HG03066 (cell line): ENCODE measurements at regions not wholly inside any gene's neighbourhood (a gene's known extent, or its start where the extent isn't known, plus 50 kb on each side); places are given as distances from the start of the nearest gene placed in this dataset.

Experiments
- ATAC-seq: cut with Tn5 transposase; IDR thresholded peaks from one replicate; pipeline ENCODE4 v1.9.1; 2021; ENCODE audit warnings: low read depth; ENCODE audit not compliant: unreplicated experiment

GRCh38 chr18:65017372-65017760 is 733.4 kb upstream of the CDH7 start:
- no peak for ATAC-seq

- ATAC-seq: no peak
Measured at GRCh38 chr18:65016631-65017371, 734.0 kb upstream of the CDH7 start.

- no peak for ATAC-seq
Measured at GRCh38 chr18:64994370-64994769, 756.4 kb upstream of the CDH7 start.

- ATAC-seq: no peak
Measured at GRCh38 chr18:64993695-64994094, 757.1 kb upstream of the CDH7 start.

DNA sequence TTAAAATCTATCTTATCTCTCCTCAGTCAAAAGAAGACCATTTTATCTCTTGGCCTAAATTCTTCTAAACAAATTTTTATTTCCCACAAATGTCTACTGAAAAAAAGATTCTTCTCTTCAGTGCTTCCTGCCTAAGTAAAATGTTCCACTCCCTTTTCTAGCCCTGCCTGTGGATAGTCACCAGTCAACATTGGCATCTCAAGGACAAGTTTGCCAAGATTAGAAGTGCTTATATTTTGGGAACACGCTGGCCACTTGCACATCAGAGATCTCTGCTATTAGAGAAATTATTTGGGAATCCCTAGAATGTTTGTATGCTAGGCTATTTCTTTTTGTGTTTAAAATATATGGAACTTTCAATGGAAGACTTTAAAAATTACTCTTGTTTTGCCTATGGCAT is 758.2 kb upstream of the CDH7 start:
- no peak for ATAC-seq

GRCh38 chr18:64991102-64991501 is 759.7 kb upstream of the CDH7 start:
- no peak for ATAC-seq

DNA sequence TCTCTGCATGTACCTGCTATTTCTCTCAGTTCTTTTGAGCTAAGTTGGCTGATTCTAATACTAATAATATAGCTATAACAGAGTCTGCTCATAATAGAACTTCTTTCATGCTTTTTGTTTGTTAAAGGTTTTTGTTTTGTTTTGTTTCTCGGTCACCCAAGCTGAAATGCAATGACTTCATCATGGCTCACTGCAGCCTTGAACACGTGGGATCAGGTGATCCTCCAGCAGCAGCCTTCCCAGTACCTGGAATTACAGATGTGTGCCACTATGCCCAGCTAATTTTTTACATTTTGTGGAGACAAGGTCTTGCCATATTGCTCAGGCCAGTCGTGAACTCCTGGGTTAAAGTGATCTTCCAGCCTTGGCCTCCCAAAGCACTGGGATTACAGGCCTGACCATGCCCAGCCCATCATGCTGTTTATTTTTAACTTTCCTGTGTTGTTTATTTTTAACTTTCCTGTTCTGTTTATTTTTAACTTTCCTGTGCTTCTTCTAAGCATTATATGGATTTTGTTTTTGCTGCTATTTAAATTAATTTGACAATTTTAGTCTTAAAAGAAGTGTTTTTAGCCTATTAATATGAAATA is 763.8 kb upstream of the CDH7 start:
- ATAC-seq: no peak

DNA sequence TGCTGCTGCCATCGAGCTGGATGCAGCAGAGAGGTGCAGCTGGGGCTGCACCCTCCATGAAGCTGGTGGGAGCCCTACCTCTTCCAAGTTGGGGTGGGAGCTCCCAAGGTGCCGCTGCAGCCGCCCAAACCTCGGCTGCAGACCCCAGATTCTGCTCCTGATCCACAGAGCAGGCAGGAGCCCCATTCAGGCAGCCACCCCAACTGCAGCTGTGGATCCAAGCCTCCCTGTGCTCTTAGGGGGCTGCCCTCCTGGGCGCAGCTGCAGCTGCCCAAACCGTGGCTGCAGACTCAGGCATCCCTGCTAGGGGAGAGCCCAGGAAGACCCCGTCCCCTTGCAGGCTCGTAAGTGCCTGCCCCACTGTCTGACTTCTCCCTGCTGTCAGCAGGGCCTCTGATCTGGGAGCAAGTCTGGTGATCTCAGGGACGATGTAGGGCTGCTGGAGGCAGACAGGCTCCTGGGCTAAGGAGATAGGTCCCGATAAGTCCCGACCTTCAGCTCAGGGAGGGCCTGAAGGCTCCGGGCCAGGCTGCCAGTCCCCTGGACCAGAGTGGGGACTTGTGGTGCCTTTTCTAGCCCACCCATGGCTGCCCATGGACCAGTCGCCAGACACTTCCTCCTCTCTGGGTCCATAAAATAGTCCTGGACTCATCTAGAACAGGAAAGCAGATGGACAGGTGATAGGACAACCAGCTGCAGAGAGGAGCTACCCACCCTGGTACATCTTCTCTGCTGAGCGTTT is 767.1 kb upstream of the CDH7 start:
- ATAC-seq: no peak

DNA sequence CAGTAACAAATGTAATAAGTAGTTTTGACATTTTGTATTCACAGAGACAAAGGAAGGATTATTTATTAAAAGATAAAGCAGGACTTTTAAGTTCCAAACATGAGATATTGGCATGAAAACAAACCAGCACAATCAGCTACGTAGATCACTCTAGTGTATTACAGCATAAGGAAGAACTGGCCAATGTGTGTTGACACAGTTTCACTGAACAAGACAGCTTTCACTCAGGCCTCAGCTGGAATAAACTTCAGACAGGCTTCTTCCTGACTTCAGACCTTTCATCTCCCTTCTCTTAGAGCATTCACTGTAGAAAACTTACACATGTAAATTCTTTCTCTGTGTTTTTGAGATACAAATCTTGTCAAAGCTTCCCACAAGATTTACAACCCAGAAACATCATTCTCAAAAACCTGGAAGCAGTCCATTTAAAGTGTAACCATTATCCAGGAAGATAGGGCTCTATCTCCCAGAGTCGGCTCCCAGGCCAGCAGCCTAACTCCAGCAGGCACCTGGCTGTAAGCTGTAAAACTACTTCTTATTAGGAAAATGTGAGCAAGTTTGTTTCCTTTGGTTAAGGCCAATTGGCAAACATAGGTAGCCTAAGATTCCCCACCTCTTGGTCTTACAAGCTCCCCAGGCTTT is 768.3 kb upstream of the CDH7 start:
- ATAC-seq: no peak

GRCh38 chr18:64981915-64982314 is 768.9 kb upstream of the CDH7 start:
- ATAC-seq: no peak

GRCh38 chr18:64979791-64980190 is 771.0 kb upstream of the CDH7 start:
- no peak for ATAC-seq

GRCh38 chr18:64974391-64975125 is 776.3 kb upstream of the CDH7 start:
- ATAC-seq: no peak

GRCh38 chr18:64972545-64972944 is 778.3 kb upstream of the CDH7 start:
- ATAC-seq: no peak

- no peak for ATAC-seq
Measured at GRCh38 chr18:64966667-64967066, 784.1 kb upstream of the CDH7 start.

DNA sequence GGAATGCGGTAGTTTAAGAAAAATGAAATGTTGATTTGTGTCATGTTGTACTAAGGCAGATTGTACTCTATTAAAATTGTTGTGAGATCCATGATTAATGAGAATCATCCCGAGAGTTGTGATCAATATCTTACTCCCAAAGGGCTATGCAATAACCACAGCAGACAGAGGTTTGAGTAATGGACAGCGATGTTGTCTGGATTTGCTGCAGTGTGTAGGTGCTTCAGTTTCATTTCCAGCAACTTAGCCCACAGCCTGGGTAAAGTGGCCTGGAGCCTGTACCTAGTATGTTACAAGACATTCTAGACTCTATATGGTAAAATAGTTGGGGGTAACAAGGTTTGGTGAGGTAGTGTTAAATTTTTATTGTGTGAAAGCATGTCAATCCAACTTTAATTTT is 794.3 kb upstream of the CDH7 start:
- ATAC-seq: no peak

DNA sequence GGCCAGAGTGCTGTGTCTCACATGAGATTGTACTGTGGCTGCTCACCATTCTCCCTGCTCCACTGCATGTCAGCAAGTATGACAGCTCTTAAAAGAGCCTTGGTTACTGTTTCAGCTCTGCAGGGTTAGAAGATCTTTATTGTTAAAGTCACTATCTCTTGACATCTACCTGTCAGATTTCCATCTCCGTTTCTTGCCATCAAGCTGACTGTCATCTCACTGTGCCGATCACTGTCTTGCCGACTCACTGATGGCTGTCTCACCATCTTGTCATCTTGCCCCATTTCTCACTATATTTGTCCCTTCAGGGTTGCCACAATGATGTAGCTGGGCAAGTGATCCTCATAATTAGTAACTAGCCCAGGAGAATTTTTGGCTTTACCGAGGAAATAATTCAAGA is 800.9 kb upstream of the CDH7 start:
- no peak for ATAC-seq

DNA sequence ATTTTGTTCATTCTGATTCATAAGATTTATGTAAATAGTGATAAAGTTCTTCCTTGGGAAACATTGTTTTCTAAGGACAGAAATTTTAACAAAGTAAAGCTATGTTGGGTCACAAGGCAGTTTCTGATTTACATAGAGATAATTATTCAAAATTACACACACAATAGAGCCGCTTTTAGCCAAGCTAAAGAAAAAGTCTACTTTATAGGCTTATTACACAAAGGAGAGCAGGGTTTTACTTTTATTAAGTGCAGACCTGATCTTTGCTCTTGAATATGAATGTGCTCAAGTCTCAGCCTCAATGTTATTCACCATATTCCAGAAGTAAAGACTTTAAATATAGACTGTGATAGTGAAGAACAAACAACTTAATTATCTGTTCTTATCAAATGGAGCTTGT is 787.8 kb upstream of the LINC00305 start:
- ATAC-seq: no peak

- no peak for ATAC-seq
Measured at GRCh38 chr18:64929036-64929435, 780.1 kb upstream of the LINC00305 start.

GRCh38 chr18:64919971-64920570 is 771.2 kb upstream of the LINC00305 start:
- ATAC-seq: no peak

GRCh38 chr18:64918851-64919250 is 770.0 kb upstream of the LINC00305 start:
- no peak for ATAC-seq
